Thoracic aorta (tissue), 2 donors: ENCODE measurements at regions not wholly inside any gene's neighbourhood (a gene's known extent, or its start where the extent isn't known, plus 50 kb on each side); places are given as distances from the start of the nearest gene placed in this dataset.

ENCODE experiments used
- ATAC-seq: fragments of 150-250 bp; one replicate; pipeline ENCODE4 v1.8.0; 2017; ENCODE audit warnings: low read depth; ENCODE audit not compliant: insufficient number of reproducible peaks, low FRiP score
- DNase-seq: peaks from one replicate; pipeline ENCODE4 v3.0.0-alpha.2; 2020; ENCODE audit warnings: low spot score
- H3K27ac ChIP-seq, 2 donors: fragments of 200-600 bp; sonication (generic); 1 replicate in 1 of 2; 2 replicates in 1 of 2; pipeline ENCODE4 v1.5.1; 2016; ENCODE audit warnings: mild to moderate bottlenecking in 2 of 2, moderate library complexity in 2 of 2
- H3K27me3 ChIP-seq: fragments of 200-600 bp; sonication (generic); replicated peaks from 2 replicates; pipeline ENCODE4 v1.6.0; 2016; ENCODE audit warnings: mild to moderate bottlenecking; ENCODE audit not compliant: insufficient read depth
- H3K36me3 ChIP-seq: fragments of 200-600 bp; sonication (generic); one replicate; pipeline ENCODE4 v1.5.1; 2016
- H3K4me1 ChIP-seq, 2 donors: fragments of 200-600 bp; sonication (generic); 1 replicate in 1 of 2; 2 replicates in 1 of 2; pipeline versions ENCODE4 v1.5.1 to v1.6.0; 2016; ENCODE audit warnings: low read depth in 2 of 2, mild to moderate bottlenecking in 1 of 2; ENCODE audit not compliant: control insufficient read depth in 1 of 2
- H3K4me3 ChIP-seq: fragments of 200-600 bp; sonication (generic); 2 replicates; pipeline ENCODE4 v1.5.1; 2016; ENCODE audit warnings: mild to moderate bottlenecking
- H3K9me3 ChIP-seq: fragments of 200-600 bp; sonication (generic); 2 replicates; pipeline ENCODE4 v1.5.1; 2016
- TF ChIP-seq, protein P1 (sequence below): fragments of 200-600 bp; sonication (generic); IDR thresholded peaks from one replicate; pipeline ENCODE4 v1.5.1; 2019; ENCODE audit warnings: antibody characterized with exemption

DNA sequence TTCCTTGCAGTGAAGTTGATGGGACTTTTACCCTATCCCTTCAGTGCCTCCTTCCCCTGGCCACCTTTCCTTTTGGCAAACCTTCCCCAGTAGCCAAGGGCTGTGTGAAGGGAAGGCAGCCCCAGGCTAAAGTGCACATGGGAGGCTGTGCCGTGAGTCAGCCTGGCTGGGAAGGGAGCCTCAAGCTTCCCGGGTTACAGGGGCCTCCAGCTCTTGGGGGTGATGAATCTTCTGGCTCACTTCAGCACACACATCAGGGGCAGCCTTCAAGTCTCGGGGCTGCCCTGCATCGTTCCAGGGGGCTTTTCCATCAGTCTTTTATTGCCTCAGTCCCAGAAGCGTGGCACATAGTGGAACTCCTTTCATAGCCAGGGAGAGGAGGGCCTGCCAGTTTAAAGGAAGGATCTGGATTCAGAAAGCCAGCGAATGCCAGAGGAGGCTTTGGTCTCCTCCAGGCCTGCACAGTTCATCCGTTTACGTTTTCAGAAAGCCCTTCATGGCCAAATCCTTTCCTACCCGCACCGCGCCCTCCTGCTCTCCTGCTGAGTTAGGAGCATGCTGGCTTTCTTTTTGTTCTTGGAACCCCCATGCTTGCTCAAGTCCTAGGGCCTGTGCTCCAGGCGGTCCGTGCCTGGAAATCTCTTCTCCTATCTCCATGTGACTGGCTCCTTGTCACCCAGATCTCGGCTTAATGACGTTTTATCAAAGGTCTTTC lies 134.8 kb upstream of the KLF4 start:
- H3K9me3 ChIP-seq: no peaks in the 10 kb centered on the region
- H3K27me3 ChIP-seq: no peaks in the 10 kb centered on the region
- peaks cover 4 to 11% of the 10 kb centered on the region in 2 donors for H3K4me1 ChIP-seq
- H3K36me3 ChIP-seq: no peaks in the 10 kb centered on the region
- H3K4me3 ChIP-seq: peak overlapping the region; percentile 21
- TF ChIP-seq, protein P1, sequence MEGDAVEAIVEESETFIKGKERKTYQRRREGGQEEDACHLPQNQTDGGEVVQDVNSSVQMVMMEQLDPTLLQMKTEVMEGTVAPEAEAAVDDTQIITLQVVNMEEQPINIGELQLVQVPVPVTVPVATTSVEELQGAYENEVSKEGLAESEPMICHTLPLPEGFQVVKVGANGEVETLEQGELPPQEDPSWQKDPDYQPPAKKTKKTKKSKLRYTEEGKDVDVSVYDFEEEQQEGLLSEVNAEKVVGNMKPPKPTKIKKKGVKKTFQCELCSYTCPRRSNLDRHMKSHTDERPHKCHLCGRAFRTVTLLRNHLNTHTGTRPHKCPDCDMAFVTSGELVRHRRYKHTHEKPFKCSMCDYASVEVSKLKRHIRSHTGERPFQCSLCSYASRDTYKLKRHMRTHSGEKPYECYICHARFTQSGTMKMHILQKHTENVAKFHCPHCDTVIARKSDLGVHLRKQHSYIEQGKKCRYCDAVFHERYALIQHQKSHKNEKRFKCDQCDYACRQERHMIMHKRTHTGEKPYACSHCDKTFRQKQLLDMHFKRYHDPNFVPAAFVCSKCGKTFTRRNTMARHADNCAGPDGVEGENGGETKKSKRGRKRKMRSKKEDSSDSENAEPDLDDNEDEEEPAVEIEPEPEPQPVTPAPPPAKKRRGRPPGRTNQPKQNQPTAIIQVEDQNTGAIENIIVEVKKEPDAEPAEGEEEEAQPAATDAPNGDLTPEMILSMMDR: no peak
- DNase-seq (no peak), ATAC-seq (no peak)
- peak overlapping the region; percentile 73 for H3K27ac ChIP-seq

DNA sequence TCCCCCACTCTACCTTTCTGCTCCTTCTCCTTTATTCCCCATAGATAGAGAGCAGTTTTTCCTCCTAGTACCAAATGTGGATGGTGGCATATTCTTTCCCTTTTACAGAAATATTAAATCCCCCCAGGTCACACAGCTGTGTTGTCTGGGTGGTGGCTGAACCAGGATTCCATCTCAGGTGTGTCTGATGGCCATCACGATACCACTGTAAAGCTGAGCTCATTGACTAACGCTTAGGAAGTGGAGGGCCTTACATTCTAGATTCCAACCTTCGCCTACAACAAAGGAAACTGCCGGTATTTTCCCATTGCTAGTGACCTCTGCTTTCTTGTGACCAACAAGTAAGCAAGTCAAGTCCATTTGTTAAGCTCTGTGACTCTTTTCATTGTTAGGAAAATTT lies 131.9 kb upstream of the KLF4 start:
- no peak for ATAC-seq
- Histone ChIP-seq H3K4me1 (peaks cover 4 to 11% of the 10 kb centered on the region in 2 donors), H3K4me3 (no peak overlapping the region), H3K27me3 (no peaks in the 10 kb centered on the region), H3K27ac (no peak overlapping the region), H3K9me3 (no peaks in the 10 kb centered on the region), H3K36me3 (no peaks in the 10 kb centered on the region)
- TF ChIP-seq, protein P1: no peak
- no peak for DNase-seq

DNA sequence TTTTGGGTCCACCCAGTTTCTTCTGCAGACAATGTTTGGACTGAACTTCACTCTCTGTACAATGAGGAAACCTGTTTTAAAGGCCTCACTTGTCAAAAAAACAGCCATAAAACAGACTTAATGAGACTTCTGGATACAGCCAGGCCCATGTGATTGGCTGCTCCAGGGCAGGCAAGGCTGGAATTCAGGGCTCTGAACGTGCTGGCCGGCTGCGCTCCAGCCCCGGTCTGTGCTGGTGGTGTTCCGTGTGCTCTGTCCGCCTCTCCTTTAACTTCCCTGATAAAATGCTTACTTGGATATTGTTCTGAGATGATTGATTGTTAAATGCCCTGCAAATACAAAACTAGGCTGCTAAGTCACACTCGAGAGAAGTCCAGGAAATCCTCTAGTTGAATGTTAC lies 131.2 kb upstream of the KLF4 start:
- H3K36me3 ChIP-seq: no peaks in the 10 kb centered on the region
- TF ChIP-seq, protein P1: no peak
- no peak for ATAC-seq
- no peaks in the 10 kb centered on the region for H3K27me3 ChIP-seq
- no peak for DNase-seq
- no peak overlapping the region for H3K27ac ChIP-seq
- H3K9me3 ChIP-seq: no peaks in the 10 kb centered on the region
- H3K4me1 ChIP-seq: peaks cover 4 to 11% of the 10 kb centered on the region in 2 donors
- H3K4me3 ChIP-seq: no peak overlapping the region

GRCh38 chr9:107620236-107620635 lies 130.7 kb upstream of the KLF4 start:
- TF ChIP-seq, protein P1: no peak
- peaks cover 4 to 11% of the 10 kb centered on the region in 2 donors for H3K4me1 ChIP-seq
- H3K9me3 ChIP-seq: no peaks in the 10 kb centered on the region
- no peak overlapping the region for H3K27ac ChIP-seq
- no peak for ATAC-seq
- no peak overlapping the region for H3K4me3 ChIP-seq
- DNase-seq: no peak
- no peaks in the 10 kb centered on the region for H3K27me3 ChIP-seq
- no peaks in the 10 kb centered on the region for H3K36me3 ChIP-seq

GRCh38 chr9:107615321-107615720 lies 125.8 kb upstream of the KLF4 start:
- H3K27ac ChIP-seq: no peak overlapping the region
- no peaks in the 10 kb centered on the region for H3K27me3 ChIP-seq
- TF ChIP-seq, protein P1: no peak
- DNase-seq: no peak
- no peaks in the 10 kb centered on the region for H3K36me3 ChIP-seq
- no peak overlapping the region for H3K4me3 ChIP-seq
- no peaks in the 10 kb centered on the region for H3K9me3 ChIP-seq
- no peaks in the 10 kb centered on the region for H3K4me1 ChIP-seq
- no peak for ATAC-seq
